HG03196 (cell line): ENCODE measurements at regions not wholly inside any gene's neighbourhood (a gene's known extent, or its start where the extent isn't known, plus 50 kb on each side); places are given as distances from the start of the nearest gene placed in this dataset.
"Not testable (repeated sequence)": the region's sequence is repeated elsewhere in the genome, so short reads cannot be mapped to it uniquely, and the experiment has no call there.

Source experiments
- ATAC-seq: cut with Tn5 transposase; IDR thresholded peaks from one replicate; pipeline ENCODE4 v1.9.1; 2021; ENCODE audit not compliant: unreplicated experiment

DNA sequence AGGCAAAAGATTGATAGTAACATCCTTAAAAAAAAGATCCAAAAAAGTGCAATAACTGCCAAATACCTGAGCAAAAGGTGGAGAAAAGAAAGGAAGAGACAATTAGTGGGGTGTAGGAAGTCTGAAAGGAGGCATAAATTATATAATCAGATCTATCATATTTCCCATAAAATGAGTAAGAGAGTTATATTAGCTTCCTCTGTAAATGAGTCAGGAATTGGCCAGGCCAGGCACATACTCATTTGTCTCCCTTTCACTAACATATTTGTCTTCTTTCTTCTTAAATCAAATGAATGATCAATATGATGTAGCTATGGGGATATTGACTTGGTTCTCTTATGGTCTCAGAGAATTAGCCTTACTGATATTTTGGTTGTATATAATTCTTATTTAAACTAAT, 292.3 kb upstream of the CADM2 start:
- ATAC-seq: no peak

DNA sequence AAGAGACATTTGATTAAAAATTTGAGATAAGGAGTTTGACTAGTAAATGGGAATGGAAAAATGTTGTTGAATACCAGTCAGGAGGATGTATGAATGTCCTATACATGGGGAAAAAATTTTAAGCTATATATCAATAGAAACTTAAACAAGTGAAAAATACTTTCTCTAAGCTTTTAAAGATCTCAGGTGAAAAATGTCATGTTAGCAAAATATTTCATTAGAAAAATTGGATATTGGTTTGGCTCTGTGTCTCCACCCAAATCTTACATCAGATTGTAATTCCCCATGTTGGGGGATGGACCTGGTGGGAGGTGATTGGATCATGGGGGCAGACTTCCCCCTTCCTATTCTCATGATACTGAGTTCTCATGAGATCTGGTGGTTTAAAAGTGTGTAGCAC, 279.6 kb upstream of the CADM2 start:
- ATAC-seq: no peak

DNA sequence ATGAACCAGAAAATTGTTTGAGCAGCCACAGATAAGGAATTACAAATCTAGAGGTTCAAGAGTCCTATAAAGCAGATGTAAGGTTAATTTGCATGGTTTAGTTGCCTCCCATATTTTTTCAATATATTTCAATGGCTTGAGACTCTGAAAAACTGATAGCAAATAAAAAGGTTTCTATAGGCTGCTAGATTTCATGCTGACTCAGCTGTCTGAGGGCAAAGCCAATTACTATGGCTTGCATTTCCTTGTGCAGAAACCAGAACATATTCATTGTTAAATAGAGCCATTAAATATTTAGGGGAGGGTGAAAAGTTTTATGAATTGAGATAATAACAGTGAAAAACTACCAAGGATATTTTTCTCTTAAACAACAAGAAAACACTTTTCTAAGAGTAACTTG, 278.1 kb upstream of the CADM2 start:
- ATAC-seq: no peak

DNA sequence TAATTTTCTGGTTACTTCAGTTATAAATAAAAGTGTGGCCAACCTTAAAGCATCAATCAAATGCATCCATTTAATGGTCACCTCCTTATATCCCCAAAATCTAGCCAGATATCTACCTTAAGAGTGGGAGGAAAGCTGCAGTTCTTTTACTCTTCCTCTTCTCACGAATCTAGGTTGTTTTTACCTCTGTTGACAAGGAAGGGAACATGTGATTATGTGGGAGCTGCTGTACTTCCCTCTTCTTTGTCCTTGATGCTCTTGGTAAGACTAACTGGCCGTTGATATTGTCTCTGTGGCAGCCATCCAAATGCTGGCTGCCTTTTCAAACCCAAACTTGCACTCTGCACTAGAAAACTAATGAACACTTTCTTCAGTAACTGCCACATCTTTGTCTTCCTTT, 275.3 kb upstream of the CADM2 start:
- ATAC-seq: no peak

DNA sequence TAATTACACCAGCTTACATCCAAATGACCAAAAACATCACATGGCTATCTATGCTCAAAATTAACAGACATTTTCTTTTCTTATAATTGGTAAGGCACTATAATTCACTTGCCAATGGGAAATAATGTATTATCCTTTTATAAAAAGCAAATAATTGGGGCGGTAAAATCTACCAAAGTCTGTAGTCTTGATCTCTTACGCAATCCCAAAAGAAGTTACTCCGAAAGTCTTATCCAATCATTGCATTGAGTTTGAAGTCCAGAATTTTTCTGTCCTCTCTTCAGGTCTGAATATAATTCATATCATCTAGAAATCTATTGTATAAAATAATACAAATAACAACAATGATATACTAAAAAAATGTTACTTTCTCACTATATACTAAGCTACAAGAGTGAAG, 273.3 kb upstream of the CADM2 start:
- ATAC-seq: no peak

DNA sequence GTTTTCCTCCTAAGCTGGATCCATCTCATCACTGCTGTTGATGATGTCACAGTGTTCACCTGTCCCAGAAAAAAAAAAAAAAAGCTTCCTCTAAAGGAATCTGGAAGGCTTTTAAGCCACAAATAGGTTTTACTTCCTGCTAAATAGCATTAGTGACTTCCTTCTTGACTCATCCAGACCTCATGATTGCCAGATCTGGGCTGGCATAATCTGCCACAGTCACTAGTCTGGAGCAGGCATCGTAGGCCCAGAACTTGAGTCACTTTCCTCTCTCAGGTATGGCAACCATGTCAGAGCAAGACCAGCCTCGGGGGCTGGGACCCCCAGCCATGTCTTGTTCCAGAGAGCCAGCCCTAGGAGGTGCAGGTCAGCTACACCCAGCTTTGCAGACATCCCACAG, 266.5 kb upstream of the CADM2 start:
- ATAC-seq: no peak

DNA sequence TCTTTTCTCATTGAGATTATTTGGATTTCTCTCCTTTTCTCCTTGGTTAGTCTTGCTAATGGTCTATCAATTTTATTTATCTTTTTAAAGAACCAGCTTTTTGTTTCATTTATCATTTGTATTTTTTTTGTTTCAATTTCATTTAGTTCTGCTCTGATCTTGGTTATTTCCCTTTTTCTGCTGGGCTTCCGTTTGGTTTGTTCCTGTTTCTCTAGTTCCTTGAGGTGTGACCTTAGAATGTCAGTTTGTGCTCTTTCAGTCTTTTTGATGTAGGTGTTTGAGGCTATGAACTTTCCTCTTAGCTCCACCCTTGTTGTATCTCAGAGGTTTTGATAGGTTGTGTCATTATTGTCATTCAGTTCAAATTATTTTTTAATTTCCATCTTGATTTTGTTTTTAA, 248.5 kb upstream of the CADM2 start:
- not testable (repeated sequence) for ATAC-seq

DNA sequence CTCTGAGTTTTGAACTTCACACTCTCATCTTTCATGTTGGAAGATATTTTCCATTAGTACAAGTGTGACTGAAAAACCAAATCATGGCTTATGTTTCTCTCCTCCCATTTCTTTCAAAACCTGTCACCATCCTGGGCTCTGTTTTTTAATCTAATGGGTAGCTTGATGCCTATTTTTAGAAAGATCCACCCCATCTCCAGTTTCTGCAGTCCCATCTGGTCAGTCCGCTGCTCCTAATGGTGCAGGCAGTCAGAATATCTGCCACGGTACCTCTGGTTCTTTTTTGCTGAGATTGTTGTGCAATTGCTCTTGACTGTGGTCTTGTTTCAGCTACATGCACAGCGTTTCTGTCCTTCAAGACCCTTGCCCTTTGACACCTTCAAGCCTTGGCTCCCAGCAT, 240.9 kb upstream of the CADM2 start:
- no peak for ATAC-seq

DNA sequence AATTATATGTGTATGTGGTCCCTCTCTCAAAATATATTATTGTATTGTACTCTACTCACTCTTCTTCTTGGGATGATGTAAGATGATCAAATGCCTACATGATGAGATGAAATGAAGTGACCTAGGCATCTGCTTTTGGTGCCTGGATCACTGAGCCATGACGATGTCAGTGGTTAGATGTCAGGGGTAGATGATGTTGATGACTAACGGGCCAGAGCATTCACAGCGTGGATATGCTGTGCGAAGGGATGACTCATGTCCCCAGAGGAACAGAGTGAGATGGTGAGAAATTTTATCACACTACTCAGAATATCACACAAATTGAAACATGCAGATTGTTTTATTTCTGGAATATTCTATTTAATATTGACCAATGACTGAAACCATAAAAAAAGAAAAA, 233.9 kb upstream of the CADM2 start:
- ATAC-seq: peak; percentile 96

DNA sequence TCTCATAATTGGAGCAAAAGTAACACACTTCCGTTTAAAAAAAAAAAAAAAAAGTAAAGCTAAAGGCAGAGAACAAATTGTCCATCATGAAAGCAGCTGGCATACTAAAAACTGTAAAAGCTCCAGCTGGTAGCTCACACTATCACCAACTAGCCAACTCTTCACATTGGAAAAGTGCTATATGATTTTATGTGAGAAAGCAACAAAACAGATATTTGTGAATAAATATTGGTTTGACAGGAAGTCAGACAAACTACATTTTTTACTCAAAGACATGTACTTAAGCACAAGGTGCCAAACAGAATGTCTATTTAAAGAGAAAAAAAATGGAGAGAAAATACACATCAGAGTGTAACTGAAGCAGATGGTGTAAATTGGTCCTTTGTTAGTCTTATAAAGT, 231.2 kb upstream of the CADM2 start:
- ATAC-seq: no peak

DNA sequence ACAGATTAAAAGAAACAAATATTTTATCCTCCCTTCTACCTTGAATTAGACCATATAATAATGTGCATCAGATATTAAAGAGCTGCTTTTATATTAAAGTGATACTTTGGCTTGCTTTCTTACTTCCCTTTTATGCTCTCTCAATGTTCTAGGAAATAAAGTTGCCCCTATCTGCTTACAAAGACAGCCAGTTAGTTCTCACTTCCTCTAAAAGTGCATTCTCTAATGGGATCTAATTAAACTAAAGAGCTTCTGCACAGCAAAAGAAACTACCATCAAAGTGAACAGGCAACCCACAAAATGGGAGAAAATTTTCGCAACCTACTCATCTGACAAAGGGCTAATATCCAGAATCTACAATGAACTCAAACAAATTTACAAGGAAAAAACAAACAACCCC, 224.1 kb upstream of the CADM2 start:
- not testable (repeated sequence) for ATAC-seq

DNA sequence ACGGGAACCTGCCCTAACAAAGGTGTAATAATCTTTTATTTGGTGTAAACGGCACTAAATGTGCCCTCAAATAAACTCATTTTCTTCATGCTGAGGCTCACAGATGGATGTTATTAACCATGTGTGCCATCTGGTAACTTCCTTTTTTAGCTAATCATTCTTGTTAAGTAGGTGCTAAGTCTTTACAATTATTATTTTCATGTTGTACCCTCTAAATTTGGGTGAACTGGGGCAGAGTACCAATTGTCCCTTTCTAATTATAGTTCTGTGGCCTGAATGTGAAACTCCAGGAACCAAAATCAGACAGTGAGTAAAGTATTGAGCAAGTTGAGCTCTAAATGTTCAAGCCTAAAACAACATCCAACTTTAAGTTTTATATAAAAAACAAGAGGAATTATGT, 220.7 kb upstream of the CADM2 start:
- ATAC-seq: no peak

DNA sequence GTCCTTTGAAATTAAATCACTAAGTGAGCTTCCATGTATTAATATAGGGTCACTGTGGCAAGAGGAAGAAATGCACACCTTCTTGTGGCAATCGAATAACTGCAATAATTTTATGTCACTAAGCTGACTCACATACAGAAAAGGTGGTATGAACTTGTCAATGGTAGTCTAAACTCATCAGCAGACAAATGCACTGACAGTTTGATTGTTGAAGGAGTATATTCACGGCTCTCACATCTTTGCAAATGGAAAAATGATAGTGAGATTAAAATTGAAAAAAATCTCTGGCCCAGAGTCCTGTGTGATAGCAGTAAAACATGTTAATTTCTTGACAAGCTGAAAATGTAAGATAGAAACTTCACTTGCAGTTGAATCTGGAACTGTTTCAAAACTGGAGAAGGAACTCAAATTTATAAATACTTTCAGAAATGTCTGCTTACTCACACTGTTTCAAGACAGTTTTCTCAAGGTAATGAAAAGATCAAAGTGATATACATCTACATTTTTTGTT, 215.8 kb upstream of the CADM2 start:
- no peak for ATAC-seq

DNA sequence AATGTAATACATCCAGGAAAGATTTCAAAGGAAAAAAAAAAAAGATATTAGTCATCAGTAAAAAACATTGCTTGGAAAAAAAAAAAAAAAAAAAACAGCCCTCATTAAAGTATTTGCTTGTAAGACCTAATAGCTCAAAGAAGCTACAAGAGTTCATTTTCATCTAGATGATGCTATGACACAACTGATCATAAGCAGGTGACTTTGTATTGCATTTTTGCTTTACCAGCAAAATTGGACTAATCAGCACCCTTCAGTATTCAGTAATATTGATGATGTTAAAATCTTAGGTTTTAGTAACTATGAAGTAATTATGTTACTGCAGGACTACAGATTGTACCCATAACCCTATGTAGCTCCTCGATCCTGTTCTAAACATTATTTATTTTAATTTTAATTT, 214.7 kb upstream of the CADM2 start:
- ATAC-seq: no peak

DNA sequence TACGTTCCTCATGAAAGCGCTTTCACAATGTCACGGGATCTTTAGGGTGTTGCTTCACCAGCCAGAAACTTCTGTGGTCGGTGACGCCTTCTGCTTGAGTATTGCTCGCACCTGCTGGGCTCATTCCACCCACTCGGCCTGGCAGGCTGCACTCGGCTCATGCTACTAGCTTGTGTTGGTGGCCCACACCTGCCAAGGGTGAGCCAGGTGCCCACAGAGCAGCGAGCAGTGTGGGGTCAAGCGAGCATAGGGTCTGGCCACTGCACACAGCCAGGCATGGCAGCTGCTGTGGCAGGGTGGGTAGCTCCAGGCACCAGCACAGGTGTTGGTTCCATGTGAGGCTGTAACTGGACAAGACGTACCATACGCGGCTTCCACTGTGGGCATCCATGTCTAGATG, 202.9 kb upstream of the CADM2 start:
- no peak for ATAC-seq

DNA sequence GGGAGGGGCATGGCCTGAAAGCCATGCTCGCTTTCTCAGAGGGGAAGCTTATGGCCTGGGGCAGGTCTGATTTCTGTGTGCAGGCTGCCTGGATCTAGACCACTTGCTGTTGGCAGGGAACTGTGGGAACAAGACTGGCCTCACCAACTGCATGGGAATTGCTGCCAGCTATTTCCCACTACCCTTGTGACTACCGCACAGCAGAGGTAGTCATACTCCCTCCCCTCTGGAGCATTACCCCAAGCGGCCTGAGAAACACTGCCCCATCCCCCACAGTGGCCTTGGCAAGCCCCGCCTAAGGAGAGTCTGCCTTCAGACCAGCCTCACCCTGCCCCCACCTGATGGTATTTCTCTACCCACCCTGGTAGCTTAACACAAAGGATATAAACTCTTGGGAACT, 199.4 kb upstream of the CADM2 start:
- no peak for ATAC-seq

DNA sequence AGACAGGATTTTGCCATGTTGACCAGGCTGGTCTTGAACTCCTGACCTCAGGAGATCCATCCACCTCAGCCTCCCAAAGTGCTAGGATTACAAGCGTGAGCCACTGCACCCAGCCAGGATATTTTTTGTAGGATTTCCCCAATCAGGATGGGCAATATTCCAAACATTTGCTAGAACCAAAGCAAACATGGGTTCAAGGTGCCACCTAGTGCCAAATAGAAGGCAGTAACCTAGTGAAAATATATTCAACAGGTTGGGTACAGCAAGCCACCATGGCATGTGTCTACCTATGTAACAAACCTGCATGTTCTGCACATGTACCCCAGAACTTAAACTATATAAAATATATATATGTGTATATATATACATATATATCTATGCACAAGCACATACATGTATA, 185.9 kb upstream of the CADM2 start:
- ATAC-seq: no peak

DNA sequence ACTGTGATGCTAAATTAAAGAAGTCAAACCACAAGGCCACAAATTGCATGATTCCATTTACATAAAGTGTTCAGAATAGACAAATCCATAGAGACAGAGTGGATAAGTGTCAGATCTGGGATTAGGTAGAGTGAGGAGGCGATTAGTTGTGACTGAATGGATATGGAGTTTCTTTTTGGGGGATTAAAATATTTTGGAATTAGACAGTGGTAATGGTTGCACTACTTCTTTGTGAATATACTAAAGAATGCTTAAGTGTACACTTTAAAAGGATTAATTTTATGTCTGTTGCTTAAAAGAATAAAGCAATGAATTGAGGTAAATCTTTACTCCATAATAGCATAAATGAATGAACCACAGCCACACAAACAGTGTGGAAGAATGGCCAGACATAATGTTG, 175.5 kb upstream of the CADM2 start:
- ATAC-seq: no peak

DNA sequence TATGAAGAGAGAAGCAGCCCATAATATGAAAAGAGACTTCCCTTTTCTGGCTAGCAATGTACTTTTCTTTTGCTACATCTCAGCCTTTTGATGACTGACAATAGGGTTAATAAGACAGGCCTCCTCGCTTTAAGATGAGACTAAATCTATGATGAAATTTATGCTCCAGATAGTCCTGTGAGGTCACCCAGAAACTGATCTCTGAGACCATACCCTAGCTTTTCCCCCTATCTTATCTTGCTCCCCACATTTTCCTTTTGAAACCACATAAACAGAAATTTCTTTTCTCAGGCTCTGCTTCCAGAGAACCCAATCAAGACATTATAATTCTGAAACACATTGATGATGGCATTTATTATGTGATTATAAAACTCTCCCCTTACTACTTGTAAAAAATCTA, 168.8 kb upstream of the CADM2 start:
- ATAC-seq: no peak

DNA sequence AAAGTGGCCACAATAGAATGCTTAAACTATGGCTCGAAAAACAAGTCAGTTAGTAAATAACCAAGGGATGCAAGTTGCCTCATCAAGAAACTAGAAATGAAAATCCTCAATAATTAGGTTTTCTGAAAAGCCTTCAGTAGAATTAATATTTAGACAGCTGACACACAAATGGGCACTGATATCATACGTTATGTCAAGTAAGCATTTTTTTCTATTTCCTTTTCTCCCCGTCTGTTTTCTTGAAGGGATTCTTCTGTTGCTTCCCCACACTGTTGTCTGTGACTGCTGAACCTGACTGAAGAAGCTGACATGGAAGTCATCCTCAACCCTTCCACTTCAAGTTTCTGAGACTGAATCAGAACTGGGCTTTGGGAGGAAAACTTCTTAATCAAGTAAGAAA, 151.8 kb upstream of the CADM2 start:
- no peak for ATAC-seq

DNA sequence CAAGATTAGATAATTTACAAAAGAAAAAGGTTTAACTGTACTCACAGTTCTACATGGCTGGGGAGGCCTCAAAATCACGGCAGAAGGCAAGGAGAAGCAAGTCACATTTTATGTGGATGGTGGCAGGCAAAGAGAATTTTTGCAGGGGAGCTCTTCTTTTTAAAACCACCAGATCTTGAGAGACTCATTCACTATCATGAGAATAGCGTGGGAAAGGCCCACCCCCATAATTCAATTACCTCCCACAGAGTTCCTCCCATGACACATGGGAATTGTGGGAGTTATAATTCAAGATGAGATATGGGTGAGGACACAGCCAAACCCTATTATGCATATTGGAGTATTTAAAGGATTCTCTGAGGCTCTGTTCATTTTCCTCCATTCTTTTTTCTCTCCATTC, 138.7 kb upstream of the CADM2 start:
- ATAC-seq: no peak

DNA sequence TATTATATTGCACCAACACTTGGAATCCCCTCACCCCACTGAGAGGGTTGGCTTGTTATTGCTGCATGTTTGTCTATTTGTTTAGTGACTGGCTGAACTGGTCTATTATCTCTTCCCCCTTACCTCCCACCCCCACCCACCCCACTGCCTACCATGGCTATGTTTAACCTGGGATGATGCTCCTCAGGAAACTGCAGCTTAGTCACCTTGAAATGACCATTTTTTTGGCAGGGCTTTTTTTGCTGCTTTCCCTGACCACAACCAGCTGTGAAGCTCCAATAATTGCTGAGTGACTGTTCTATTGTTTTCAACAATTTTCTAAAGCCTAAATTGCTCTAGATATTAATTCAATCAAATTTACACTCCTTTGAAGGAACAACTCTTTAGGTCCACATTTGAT, 137.9 kb upstream of the CADM2 start:
- no peak for ATAC-seq

DNA sequence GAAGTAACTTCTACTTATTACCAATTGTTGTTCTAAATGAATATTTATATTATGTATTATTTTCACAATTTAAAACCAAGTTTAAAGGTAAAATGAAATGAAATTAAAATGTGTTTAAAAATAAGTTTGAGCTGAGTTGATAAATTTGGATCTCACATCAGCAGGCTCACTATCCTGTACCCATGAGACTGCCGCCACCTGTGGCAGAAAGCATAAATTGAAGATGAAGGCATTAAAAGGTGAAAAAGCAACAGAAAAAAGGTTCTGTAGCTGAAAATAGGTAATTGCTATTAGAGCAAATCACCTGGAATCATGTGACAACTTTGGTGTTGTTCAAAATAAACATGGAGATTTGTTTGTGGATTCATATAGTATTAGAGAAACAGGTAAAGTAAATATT, 133.0 kb upstream of the CADM2 start:
- no peak for ATAC-seq

DNA sequence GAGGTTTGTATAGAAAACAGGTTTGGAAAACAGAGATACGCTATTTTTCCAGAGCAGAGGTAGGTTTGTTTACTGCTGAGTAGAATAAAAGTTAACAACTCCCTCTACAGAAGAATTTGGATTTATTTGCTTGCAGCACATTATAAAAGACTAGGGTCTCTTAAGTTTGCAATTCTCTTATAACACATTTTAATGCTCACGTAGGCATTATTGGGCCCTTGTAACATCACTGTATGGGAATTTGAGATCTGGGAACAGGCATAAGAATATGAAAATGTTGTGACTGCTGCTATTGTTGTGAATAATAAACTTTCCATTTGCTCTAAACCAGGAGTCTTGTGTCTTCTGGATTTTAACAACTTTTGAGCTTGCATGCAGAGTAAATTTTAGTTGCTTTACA, 128.3 kb upstream of the CADM2 start:
- no peak for ATAC-seq
